Activated B cell treated with CpG ODN at 0.5 μM for 24 hours (primary cell): ENCODE measurements at regions not wholly inside any gene's neighbourhood (a gene's known extent, or its start where the extent isn't known, plus 50 kb on each side); places are given as distances from the start of the nearest gene placed in this dataset.

Source experiments
- ATAC-seq: fragments of 200-7000 bp; cut with Tn5 transposase; one replicate; pipeline ENCODE4 v1.10.0; 2021; ENCODE audit warnings: low read depth, mild to moderate bottlenecking, moderate library complexity
- CTCF ChIA-PET: fragments of 350-600 bp; sonication (Branson Sonifier 250); formaldehyde crosslinking; loops from one replicate; lab custom pipeline; 2021; ENCODE audit warnings: antibody characterized with exemption; lab: Charles Lee
- POLR2A ChIA-PET: fragments of 350-600 bp; sonication (Branson Sonifier 250); formaldehyde crosslinking; loops from one replicate; lab custom pipeline; 2021; ENCODE audit warnings: antibody characterized with exemption; lab: Charles Lee
- DNase-seq: peaks from one replicate; pipeline ENCODE4 v3.0.0; 2022
- H3K27ac Mint-ChIP-seq: one replicate; pipeline ENCODE4 v1.8.0; 2020; ENCODE audit warnings: mixed read lengths
- H3K27me3 Mint-ChIP-seq: one replicate; pipeline ENCODE4 v1.8.0; 2021; ENCODE audit warnings: mixed read lengths
- H3K36me3 Mint-ChIP-seq: one replicate; pipeline ENCODE4 v1.8.0; 2021; ENCODE audit warnings: low read depth, mixed read lengths
- H3K4me1 Mint-ChIP-seq: one replicate; pipeline ENCODE4 v1.8.0; 2021; ENCODE audit warnings: mixed read lengths
- H3K4me3 Mint-ChIP-seq: one replicate; pipeline ENCODE4 v1.8.0; 2020; ENCODE audit warnings: mild to moderate bottlenecking, mixed read lengths
- H3K9me3 Mint-ChIP-seq: one replicate; pipeline ENCODE4 v1.8.0; 2020; ENCODE audit warnings: mixed read lengths
- intact Hi-C: fragments of 100-400 bp; cut with micrococcal nuclease; formaldehyde crosslinking; loops from one replicate; pipeline ENCODE4 v1.15.1; 2024
- TF ChIP-seq, protein P1 (sequence below): fragments of 200-600 bp; IDR thresholded peaks from one replicate; pipeline ENCODE4 v1.8.0; 2022; ENCODE audit warnings: antibody characterized with exemption, mild to moderate bottlenecking

DNA sequence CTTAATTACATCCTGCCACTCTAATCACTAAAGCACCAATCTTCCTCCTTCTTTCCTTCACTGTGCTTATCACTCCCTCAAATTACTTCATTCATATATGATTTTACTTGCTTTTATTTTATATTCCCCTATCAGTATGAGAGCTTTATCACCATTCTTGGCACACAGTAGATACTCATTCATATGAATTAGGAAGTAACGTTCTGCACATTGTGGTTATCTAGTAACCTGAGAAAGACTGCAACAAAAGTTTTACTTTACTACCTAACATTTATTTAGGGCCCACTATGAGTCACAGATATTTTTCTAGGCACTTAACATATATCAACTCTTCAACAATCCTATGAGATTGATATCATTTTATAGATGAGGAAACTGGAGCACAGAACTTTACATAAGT, 1559.9 kb upstream of the TENM4 start:
- Mint-ChIP-seq H3K4me1 (no peaks in the 10 kb centered on the region), H3K27me3 (no peaks in the 10 kb centered on the region), H3K27ac (no peak overlapping the region), H3K36me3 (no peaks in the 10 kb centered on the region), H3K9me3 (no peaks in the 10 kb centered on the region), H3K4me3 (no peak overlapping the region)
- no peak for ATAC-seq
- ChIA-PET CTCF (no interaction called here), POLR2A (no interaction called here)
- intact Hi-C loops: no loop called here
- no peak for DNase-seq
- TF ChIP-seq, protein P1, sequence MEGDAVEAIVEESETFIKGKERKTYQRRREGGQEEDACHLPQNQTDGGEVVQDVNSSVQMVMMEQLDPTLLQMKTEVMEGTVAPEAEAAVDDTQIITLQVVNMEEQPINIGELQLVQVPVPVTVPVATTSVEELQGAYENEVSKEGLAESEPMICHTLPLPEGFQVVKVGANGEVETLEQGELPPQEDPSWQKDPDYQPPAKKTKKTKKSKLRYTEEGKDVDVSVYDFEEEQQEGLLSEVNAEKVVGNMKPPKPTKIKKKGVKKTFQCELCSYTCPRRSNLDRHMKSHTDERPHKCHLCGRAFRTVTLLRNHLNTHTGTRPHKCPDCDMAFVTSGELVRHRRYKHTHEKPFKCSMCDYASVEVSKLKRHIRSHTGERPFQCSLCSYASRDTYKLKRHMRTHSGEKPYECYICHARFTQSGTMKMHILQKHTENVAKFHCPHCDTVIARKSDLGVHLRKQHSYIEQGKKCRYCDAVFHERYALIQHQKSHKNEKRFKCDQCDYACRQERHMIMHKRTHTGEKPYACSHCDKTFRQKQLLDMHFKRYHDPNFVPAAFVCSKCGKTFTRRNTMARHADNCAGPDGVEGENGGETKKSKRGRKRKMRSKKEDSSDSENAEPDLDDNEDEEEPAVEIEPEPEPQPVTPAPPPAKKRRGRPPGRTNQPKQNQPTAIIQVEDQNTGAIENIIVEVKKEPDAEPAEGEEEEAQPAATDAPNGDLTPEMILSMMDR: no peak

DNA sequence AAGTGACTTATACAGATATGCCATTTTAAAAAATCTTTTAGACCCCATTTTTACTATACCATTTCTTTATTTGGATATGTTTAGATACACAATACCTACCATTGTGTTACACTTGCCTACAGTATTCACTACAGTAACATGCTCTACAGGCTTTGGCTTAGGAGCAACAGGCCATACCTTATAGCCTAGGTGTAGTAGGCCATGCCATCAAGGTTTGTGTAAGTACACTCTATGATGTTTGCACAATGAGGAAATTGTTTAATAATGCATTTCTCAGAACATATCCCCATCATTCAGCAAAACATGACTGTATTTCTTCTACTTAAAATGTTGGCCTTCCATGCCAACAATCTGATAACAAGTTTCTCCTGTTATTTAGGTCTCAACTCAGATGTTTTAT, 1559.5 kb upstream of the TENM4 start:
- CTCF ChIA-PET: no interaction called here
- no peaks in the 10 kb centered on the region for H3K9me3 Mint-ChIP-seq
- H3K4me3 Mint-ChIP-seq: no peak overlapping the region
- no peaks in the 10 kb centered on the region for H3K4me1 Mint-ChIP-seq
- TF ChIP-seq, protein P1: no peak
- H3K36me3 Mint-ChIP-seq: no peaks in the 10 kb centered on the region
- no peak overlapping the region for H3K27ac Mint-ChIP-seq
- ATAC-seq (no peak), DNase-seq (no peak)
- POLR2A ChIA-PET: no interaction called here
- intact Hi-C loops: no loop called here
- no peaks in the 10 kb centered on the region for H3K27me3 Mint-ChIP-seq

DNA sequence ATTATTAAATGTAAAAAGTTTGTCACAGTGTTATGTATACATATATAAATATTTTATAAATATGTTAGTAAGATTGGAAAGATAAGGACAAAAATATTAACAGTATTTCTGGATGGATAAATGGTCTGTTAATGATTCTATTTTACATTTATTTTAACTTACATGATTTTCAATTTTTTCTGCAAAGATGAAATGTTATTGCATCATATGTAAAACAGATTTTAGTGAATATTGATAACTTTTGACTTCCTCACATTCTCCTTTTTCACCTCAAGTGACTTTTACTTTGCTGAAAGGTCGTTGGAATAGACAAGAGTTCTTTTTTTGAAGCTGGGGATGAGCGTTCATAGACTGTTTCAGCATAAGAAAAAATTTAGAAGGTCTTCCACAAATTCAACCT, 1554.7 kb upstream of the TENM4 start:
- POLR2A ChIA-PET: no interaction called here
- intact Hi-C loops: no loop called here

DNA sequence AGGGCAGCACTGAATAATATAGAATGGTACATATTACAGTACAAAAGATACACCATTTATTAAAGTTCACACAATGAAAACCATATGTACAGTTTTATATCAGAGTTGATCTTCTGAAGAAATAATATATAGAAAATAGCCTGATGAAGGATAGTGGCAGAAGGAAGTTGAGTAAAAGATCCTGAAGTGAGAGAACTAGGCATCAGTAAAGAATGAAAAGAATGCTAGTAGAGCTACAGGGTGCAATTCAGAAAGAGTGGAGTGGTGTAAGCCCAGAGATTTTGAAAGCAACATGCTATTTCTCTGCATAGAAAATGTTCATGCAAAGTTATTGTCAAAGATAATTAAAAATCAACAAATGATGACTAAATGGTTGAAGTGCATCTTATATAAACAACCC, 1552.7 kb upstream of the TENM4 start:
- H3K27ac Mint-ChIP-seq: no peak overlapping the region
- intact Hi-C loops: no loop called here
- ChIA-PET CTCF (no interaction called here), POLR2A (no interaction called here)
- ATAC-seq (no peak), DNase-seq (no peak)
- H3K9me3 Mint-ChIP-seq: peaks cover 4% of the 10 kb centered on the region
- TF ChIP-seq, protein P1: no peak
- no peaks in the 10 kb centered on the region for H3K27me3 Mint-ChIP-seq
- no peaks in the 10 kb centered on the region for H3K4me1 Mint-ChIP-seq
- no peak overlapping the region for H3K4me3 Mint-ChIP-seq
- no peaks in the 10 kb centered on the region for H3K36me3 Mint-ChIP-seq

More for the DNA sequence above, 1554.7 kb upstream of the TENM4 start:
- Mint-ChIP-seq H3K27ac (no peak overlapping the region), H3K27me3 (no peaks in the 10 kb centered on the region), H3K9me3 (peaks cover 4% of the 10 kb centered on the region), H3K4me1 (no peaks in the 10 kb centered on the region), H3K4me3 (no peak overlapping the region), H3K36me3 (no peaks in the 10 kb centered on the region)
- CTCF ChIA-PET: no interaction called here
- TF ChIP-seq, protein P1: no peak
- no peak for ATAC-seq
- DNase-seq: no peak

DNA sequence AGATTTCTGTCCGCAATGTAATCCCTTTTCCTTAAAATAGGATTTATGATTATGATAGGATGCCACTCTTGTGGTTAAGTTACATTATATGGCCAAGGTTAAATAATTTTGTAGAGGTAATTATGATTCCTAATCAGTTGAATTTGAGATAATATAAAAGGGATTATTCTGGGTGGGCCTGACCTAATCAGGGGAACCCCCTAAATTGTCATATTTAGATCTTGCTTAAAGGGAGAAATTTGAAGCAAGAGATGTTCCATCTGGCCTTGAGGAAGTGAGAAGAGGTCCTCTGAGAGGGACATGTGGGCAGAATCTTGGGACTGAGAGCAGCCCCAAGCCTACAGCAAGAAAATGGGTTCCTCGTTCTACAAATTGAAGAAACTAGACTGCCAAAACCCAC, 1550.1 kb upstream of the TENM4 start:
- ATAC-seq (no peak), DNase-seq (no peak)
- Mint-ChIP-seq H3K36me3 (no peaks in the 10 kb centered on the region), H3K27ac (no peak overlapping the region), H3K9me3 (peaks cover 4% of the 10 kb centered on the region), H3K4me3 (no peak overlapping the region), H3K27me3 (no peaks in the 10 kb centered on the region), H3K4me1 (no peaks in the 10 kb centered on the region)
- ChIA-PET CTCF (no interaction called here), POLR2A (no interaction called here)
- intact Hi-C loops: no loop called here
- TF ChIP-seq, protein P1: no peak
